Gastroesophageal sphincter (tissue), 3 donors: ENCODE measurements at regions not wholly inside any gene's neighbourhood (a gene's known extent, or its start where the extent isn't known, plus 50 kb on each side); places are given as distances from the start of the nearest gene placed in this dataset.

Experiments
- POLR2AphosphoS5 ChIP-seq: sonication (generic); formaldehyde crosslinking; IDR thresholded peaks from one replicate; pipeline ENCODE4 v1.6.1; 2017; ENCODE audit warnings: antibody characterized with exemption
- TF ChIP-seq, protein P1 (sequence below), 4 experiments: fragments of 200-600 bp in 2 of 4; fragments of 450-650 bp in 2 of 4; sonication (generic) in 1 of 4; IDR thresholded peaks; one replicate each; pipeline ENCODE4 v1.5.1; 2017 to 2019; ENCODE audit warnings: antibody characterized with exemption in 4 of 4, mild to moderate bottlenecking in 2 of 4, moderate library complexity in 2 of 4

DNA sequence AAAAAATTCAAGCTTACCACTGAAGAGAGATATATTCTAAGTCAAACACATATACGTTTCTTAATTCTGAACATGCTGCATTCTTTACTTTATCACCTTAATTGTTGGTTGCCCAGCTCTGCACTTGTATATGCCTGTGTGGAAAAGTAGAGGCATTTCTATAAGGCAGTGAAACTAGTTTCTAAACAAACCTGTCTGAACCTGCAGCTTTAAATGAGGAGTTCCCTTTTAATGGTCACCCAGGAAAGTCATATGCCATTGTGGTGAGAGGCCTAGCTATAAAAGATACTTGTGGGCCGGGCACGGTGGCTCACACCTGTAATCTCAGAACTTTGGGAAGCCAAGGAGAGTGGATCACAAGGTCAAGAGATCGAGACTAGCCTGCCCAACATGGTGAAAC, 147.4 kb upstream of the RXFP1 start:
- TF ChIP-seq, protein P1, sequence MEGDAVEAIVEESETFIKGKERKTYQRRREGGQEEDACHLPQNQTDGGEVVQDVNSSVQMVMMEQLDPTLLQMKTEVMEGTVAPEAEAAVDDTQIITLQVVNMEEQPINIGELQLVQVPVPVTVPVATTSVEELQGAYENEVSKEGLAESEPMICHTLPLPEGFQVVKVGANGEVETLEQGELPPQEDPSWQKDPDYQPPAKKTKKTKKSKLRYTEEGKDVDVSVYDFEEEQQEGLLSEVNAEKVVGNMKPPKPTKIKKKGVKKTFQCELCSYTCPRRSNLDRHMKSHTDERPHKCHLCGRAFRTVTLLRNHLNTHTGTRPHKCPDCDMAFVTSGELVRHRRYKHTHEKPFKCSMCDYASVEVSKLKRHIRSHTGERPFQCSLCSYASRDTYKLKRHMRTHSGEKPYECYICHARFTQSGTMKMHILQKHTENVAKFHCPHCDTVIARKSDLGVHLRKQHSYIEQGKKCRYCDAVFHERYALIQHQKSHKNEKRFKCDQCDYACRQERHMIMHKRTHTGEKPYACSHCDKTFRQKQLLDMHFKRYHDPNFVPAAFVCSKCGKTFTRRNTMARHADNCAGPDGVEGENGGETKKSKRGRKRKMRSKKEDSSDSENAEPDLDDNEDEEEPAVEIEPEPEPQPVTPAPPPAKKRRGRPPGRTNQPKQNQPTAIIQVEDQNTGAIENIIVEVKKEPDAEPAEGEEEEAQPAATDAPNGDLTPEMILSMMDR (IDR thresholded peaks at IDR 0.05) = no peak
- TF ChIP-seq POLR2AphosphoS5 = no peak
